ENCODE measurements at regions not wholly inside any gene's neighbourhood (a gene's known extent, or its start where the extent isn't known, plus 50 kb on each side); places are given as distances from the start of the nearest gene placed in this dataset.

GRCh38 chr3:157752956-157753786 lies 250.0 kb upstream of the VEPH1 start:
- intact Hi-C loops (cut with DNase I): no loop called here
- DNase-seq: no peak

DNA sequence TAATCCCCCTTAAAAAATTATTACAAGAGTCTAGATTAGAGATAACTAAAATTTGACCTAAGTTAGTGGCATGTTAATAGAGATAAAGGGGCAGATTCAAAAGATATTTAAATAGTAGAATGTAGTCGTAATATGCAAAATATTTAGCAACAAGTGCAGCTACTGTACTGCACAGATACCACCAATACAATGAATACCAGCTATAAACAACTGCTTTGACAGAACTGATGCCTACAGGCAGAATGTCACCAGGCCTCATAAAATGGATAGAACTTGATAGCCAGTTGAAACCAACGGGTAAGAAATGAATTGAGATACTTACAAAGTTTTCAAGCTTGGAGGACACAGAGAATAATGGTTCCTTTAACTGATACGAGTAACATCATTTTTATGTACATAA lies 249.3 kb upstream of the VEPH1 start:
- intact Hi-C loops (cut with DNase I): no loop called here
- DNase-seq: no peak

DNA sequence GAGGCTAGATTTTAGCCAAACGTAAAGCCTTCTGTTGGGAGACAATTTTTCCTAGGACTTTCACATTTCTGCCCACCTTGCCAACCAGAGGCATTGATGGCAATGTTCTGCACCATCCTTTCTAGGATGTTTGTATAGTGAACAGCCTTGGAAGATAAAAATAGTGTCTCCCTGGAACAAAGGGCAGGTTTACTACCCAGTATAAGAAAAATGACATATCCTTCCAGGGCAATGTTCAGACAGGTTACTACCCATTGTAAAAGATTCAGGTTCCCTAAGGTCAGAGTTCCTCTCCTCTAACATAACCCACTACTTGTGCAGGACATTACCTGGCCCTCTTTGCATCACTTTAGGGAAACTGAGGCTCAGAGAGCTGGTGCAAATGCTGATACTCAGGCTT lies 248.2 kb upstream of the VEPH1 start:
- intact Hi-C loops (cut with DNase I): no loop called here
- no peak for DNase-seq

- DNase-seq: no peak
- intact Hi-C loops (cut with DNase I): no loop called here
Measured at GRCh38 chr3:157746391-157746790, 243.2 kb upstream of the VEPH1 start.

GRCh38 chr3:157741607-157742006 lies 238.4 kb upstream of the VEPH1 start:
- intact Hi-C loops (cut with DNase I): no loop called here
- no peak for DNase-seq

GRCh38 chr3:157738441-157738840 lies 235.2 kb upstream of the VEPH1 start:
- intact Hi-C loops (cut with DNase I): no loop called here
- DNase-seq: no peak

- DNase-seq: no peak
- intact Hi-C loops (cut with DNase I): no loop called here
Measured at GRCh38 chr3:157718800-157719199, 215.6 kb upstream of the VEPH1 start.

DNA sequence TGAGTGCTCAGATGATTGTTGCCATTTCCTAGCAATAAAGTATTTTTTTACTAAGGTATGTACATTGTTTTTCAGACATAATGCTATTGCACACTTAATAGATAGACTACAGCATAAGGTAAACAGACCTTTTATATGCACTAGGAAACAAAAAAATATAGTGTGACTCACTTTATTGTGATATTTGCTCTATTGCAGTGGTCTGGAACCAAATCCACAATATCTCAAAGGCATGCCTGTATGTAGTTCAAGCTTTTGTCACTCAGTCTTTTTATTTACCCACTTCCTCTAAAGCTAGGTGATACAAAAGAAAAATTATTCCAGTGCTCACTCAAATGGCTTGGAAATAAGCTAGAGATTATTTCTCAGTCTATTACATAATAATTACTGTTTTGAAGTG lies 209.9 kb upstream of the VEPH1 start:
- no peak for DNase-seq
- intact Hi-C loops (cut with DNase I): no loop called here

DNA sequence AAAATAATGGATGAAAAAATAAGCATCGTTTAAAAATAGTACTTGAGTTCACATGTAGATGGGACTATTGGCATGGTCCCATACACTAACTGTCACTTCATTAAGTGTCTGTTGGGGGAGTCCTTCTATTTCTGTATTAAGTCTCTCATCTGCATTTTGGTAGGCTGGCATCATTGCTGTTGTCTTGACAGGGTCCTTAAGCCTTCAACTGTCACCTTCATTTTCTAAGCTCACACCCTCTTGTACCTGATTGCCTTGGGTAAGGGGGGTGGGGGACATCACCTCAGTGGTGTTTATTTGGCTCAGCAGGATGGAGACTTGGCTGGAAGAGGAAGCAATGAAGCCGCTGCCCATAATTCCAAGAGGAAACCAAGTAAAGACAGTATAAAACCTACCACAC lies 202.0 kb upstream of the VEPH1 start:
- DNase-seq: no peak
- intact Hi-C loops (cut with DNase I): no loop called here

GRCh38 chr3:157700405-157700804 lies 197.2 kb upstream of the VEPH1 start:
- intact Hi-C loops (cut with DNase I): no loop called here
- DNase-seq: no peak

DNA sequence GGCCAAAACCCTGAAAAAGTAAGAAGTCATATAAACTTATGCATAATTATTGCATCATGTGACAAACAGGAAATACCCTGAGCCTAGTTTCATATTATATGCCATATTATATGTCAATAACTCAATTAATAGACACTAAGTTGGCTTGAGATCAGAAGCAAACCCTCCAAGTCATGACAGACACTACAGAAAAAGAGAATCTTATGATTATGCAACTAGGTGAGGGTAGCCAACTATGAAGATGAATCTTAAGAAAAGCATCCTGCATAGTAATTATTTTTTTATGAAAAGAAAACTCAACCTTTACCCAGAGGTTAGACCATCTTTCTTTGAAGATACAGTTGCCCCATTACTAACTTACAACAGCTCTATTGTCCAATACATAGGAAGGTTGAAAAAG lies 192.4 kb upstream of the VEPH1 start:
- intact Hi-C loops (cut with DNase I): no loop called here
- no peak for DNase-seq

DNA sequence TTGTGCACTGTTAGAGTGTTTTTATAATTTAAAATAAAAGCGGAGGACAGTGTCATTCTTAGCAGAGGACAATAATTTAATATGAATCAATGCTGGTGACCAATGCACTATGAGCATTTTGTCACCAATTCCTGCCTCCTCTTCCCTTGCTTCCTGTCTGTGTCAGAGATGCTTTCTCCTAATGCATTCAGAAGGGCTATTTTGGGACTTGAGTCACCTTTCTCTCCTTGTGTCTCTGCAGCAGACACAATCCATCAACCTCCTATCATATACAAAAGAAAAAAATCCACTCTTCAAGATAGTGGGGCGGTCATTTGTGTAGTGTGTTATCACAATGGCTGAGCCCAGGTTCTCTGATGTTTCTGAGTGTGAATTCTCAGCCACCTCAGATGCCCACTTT lies 191.9 kb upstream of the VEPH1 start:
- no peak for DNase-seq
- intact Hi-C loops (cut with DNase I): no loop called here

GRCh38 chr3:157693762-157694161 lies 190.5 kb upstream of the VEPH1 start:
- no peak for DNase-seq
- intact Hi-C loops (cut with DNase I): no loop called here

DNA sequence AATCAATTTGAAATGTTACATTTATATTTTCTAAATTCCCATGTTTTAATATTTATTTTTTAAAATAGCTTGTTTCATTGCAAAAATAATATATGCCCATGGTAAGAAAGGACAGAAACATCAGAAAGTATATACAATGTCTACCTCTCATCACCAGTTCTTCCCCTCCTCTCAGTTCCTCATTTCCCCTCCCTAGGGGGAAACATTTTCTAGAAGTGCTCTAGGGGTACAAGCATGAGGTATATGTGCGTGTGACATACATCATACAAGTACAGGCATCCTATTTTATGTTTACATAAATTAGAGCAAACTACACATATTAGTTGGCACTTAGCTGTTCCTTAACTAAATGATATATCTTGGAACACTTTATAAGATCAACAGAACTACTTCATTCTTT lies 189.3 kb upstream of the VEPH1 start:
- no peak for DNase-seq
- intact Hi-C loops (cut with DNase I): no loop called here

DNA sequence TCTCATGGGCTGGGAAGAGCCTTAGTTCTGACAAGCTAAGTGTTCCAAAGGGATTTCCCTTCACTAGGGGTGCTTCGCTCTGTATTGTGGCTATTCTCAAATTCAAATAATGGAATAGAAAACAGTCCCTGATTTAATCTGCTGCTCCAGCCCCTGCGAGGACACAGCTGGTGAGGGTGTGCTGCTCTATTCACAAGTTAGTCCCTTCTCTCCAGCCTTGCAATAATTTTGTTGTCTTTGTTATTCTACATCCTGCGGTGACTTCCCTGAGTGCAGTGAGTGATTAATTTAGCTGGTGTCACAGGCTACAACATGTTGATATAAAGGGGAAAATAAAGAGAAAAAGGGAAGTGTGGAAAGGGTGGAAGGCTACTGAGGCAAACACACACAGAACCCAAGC lies 180.5 kb upstream of the VEPH1 start:
- DNase-seq: no peak
- intact Hi-C loops (cut with DNase I): no loop called here

GRCh38 chr3:157672061-157672460 lies 168.8 kb upstream of the VEPH1 start:
- intact Hi-C loops (cut with DNase I): no loop called here
- no peak for DNase-seq

GRCh38 chr3:157671656-157672055 lies 168.4 kb upstream of the VEPH1 start:
- DNase-seq: no peak
- intact Hi-C loops (cut with DNase I): no loop called here

GRCh38 chr3:157669416-157669815 lies 166.2 kb upstream of the VEPH1 start:
- intact Hi-C loops (cut with DNase I): no loop called here
- DNase-seq: no peak

DNA sequence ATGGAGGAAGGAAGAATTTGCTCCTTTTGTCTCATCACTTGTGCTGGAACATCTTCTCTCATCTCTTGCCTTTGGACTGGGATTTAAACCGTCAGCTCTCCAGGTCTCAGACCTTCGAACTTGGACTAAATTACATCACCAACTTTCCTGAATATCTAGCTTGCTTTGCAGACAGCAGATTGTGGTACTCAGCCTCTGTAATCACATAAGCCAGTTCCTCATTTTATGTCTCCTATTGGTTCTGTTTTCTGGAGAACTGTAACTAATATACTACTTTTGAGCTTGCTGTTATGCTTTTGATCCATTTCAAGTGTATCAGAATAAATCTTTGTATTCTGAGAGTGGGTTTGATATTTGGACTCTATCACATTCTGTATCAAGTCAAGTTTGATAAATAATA lies 164.3 kb upstream of the VEPH1 start:
- intact Hi-C loops (cut with DNase I): no loop called here

GRCh38 chr3:157662171-157662570 lies 159.0 kb upstream of the VEPH1 start:
- no peak for DNase-seq
- intact Hi-C loops (cut with DNase I): no loop called here

More for the DNA sequence above, 164.3 kb upstream of the VEPH1 start:
- no peak for DNase-seq

DNA sequence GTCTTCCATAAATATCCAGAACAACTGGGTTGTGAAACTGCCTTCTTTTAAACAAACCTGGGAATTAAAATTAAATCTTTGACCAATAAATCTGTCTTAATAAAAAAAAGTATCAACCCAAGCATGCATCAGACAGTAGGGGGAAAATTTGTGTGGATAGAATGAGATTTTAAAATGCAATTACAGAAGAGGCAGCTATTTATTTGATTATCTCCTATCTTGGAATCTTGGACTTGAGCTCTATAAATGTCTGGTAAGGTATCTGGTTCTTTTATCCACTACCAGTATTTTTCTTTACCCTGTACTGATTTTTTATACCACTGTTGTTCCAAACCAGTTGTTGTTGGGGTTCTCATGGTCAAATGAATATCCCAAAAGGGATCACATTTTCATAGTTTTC lies 157.6 kb upstream of the VEPH1 start:
- DNase-seq: no peak
- intact Hi-C loops (cut with DNase I): no loop called here

DNA sequence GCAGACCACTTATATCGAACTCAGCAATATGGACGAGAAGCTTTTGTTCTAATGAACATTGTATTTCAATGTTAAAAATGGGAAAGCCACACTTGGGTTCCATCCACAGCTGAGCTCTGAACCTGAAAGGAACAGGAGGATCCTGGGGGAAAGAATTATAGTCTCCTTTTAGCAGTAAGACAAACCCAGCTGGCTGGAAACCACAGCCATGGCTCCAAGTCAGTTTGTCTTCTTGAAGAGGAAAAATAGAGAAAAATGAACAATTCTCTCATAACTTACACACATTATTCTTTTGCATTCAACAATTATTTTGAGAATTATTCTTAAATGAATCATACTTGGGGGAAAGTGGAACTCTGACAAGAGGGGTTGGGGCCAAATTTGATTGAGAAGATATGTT lies 149.2 kb upstream of the VEPH1 start:
- no peak for DNase-seq
- intact Hi-C loops (cut with DNase I): no loop called here

DNA sequence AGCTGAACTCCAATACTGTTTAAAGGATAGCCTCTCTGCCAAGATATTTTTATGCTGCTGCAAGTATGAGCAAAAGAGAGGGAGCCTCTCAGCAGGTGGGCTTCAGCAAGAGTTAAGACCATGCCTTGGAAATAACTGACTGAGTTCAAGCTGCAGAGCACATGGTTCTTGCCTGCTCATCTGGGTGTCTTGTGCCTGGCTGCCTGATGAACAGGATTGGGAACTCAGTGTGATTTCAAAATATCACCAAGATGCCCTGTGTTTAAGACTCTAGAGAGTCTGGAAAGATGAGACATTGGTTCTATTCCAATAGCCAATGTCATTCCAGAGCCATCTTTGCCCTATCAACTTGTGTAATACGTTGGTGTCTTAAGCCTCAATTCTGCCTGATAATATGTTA lies 147.5 kb upstream of the VEPH1 start:
- intact Hi-C loops (cut with DNase I): no loop called here
- DNase-seq: no peak

All from posterior cingulate gyrus (tissue), 11 donors.